H7 (cell line): ENCODE measurements at regions not wholly inside any gene's neighbourhood (a gene's known extent, or its start where the extent isn't known, plus 50 kb on each side); places are given as distances from the start of the nearest gene placed in this dataset.
"Not testable (repeated sequence)": the region's sequence is repeated elsewhere in the genome, so short reads cannot be mapped to it uniquely, and the experiment has no call there.

Source experiments
- DNase-seq: peaks from one replicate; pipeline ENCODE4 v3.0.0; 2012
- H3K27me3 ChIP-seq: 2 replicates; pipeline ENCODE4 v1.6.0; 2011; ENCODE audit warnings: mild to moderate bottlenecking, low read length; ENCODE audit not compliant: control insufficient read depth, insufficient read depth
- H3K36me3 ChIP-seq: replicated peaks from 2 replicates; pipeline ENCODE4 v1.5.1; 2011; ENCODE audit warnings: low read length; ENCODE audit not compliant: control insufficient read depth, insufficient read depth
- H3K4me3 ChIP-seq: 2 replicates; pipeline ENCODE4 v1.5.1; 2011; ENCODE audit warnings: low read depth, mild to moderate bottlenecking, control low read depth, low read length, moderate library complexity; ENCODE audit not compliant: insufficient read depth

- Histone ChIP-seq H3K27me3 (no peaks in the 10 kb centered on the region), H3K4me3 (no peak overlapping the region), H3K36me3 (no peaks in the 10 kb centered on the region)
- DNase-seq: no peak
These were observed 106.7 kb downstream of the MRPL39 start for GRCh38 chr21:25500598-25500997.

GRCh38 chr21:25496825-25497482, 110.3 kb downstream of the MRPL39 start:
- H3K27me3 ChIP-seq: no peaks in the 10 kb centered on the region
- DNase-seq: no peak
- no peaks in the 10 kb centered on the region for H3K36me3 ChIP-seq
- no peak overlapping the region for H3K4me3 ChIP-seq

GRCh38 chr21:25494804-25495203, 112.5 kb downstream of the MRPL39 start:
- H3K4me3 ChIP-seq: no peak overlapping the region
- no peaks in the 10 kb centered on the region for H3K36me3 ChIP-seq
- H3K27me3 ChIP-seq: no peaks in the 10 kb centered on the region
- DNase-seq: no peak

GRCh38 chr21:25493722-25494121, 113.6 kb downstream of the MRPL39 start:
- no peaks in the 10 kb centered on the region for H3K27me3 ChIP-seq
- no peak for DNase-seq

GRCh38 chr21:25491267-25491666, 116.0 kb downstream of the MRPL39 start:
- Histone ChIP-seq H3K4me3 (no peak overlapping the region), H3K36me3 (no peaks in the 10 kb centered on the region), H3K27me3 (no peaks in the 10 kb centered on the region)
- DNase-seq: no peak

More at GRCh38 chr21:25493722-25494121, 113.6 kb downstream of the MRPL39 start:
- no peak overlapping the region for H3K4me3 ChIP-seq
- H3K36me3 ChIP-seq: no peaks in the 10 kb centered on the region

GRCh38 chr21:25490742-25491141, 116.5 kb downstream of the MRPL39 start:
- DNase-seq: no peak
- Histone ChIP-seq H3K36me3 (no peaks in the 10 kb centered on the region), H3K4me3 (no peak overlapping the region), H3K27me3 (no peaks in the 10 kb centered on the region)

GRCh38 chr21:25489673-25490072, 117.6 kb downstream of the MRPL39 start:
- no peak for DNase-seq
- Histone ChIP-seq H3K27me3 (no peaks in the 10 kb centered on the region), H3K4me3 (no peak overlapping the region), H3K36me3 (no peaks in the 10 kb centered on the region)

GRCh38 chr21:25487046-25487594, 120.2 kb downstream of the MRPL39 start:
- H3K27me3 ChIP-seq: no peaks in the 10 kb centered on the region
- no peaks in the 10 kb centered on the region for H3K36me3 ChIP-seq
- H3K4me3 ChIP-seq: no peak overlapping the region
- DNase-seq: no peak

- Histone ChIP-seq H3K27me3 (no peaks in the 10 kb centered on the region), H3K4me3 (no peak overlapping the region), H3K36me3 (no peaks in the 10 kb centered on the region)
- no peak for DNase-seq
These were observed 121.4 kb downstream of the MRPL39 start for GRCh38 chr21:25485914-25486313.

- Histone ChIP-seq H3K36me3 (no peaks in the 10 kb centered on the region), H3K4me3 (no peak overlapping the region), H3K27me3 (no peaks in the 10 kb centered on the region)
- DNase-seq: no peak
These were observed 139.4 kb downstream of the MRPL39 start for GRCh38 chr21:25467896-25468295.

GRCh38 chr21:25467071-25467470, 140.2 kb downstream of the MRPL39 start:
- not testable (repeated sequence) for H3K27me3 ChIP-seq, DNase-seq, H3K4me3 ChIP-seq, H3K36me3 ChIP-seq

GRCh38 chr21:25466470-25466869, 140.8 kb downstream of the MRPL39 start:
- H3K4me3 ChIP-seq: no peak overlapping the region
- no peak for DNase-seq
- no peaks in the 10 kb centered on the region for H3K36me3 ChIP-seq
- no peaks in the 10 kb centered on the region for H3K27me3 ChIP-seq

GRCh38 chr21:25465263-25465662, 142.0 kb downstream of the MRPL39 start:
- DNase-seq: no peak
- no peak overlapping the region for H3K4me3 ChIP-seq
- no peaks in the 10 kb centered on the region for H3K27me3 ChIP-seq
- H3K36me3 ChIP-seq: no peaks in the 10 kb centered on the region

- Histone ChIP-seq H3K4me3 (no peak overlapping the region), H3K36me3 (no peaks in the 10 kb centered on the region), H3K27me3 (no peaks in the 10 kb centered on the region)
- DNase-seq: no peak
These were observed 143.0 kb downstream of the MRPL39 start for GRCh38 chr21:25464275-25464674.

- Histone ChIP-seq H3K4me3 (no peak overlapping the region), H3K27me3 (no peaks in the 10 kb centered on the region), H3K36me3 (no peaks in the 10 kb centered on the region)
- no peak for DNase-seq
These were observed 144.7 kb downstream of the MRPL39 start for GRCh38 chr21:25462517-25462971.
